ENCODE measurements at regions not wholly inside any gene's neighbourhood (a gene's known extent, or its start where the extent isn't known, plus 50 kb on each side); places are given as distances from the start of the nearest gene placed in this dataset.
A peak's percentile ranks its signal among the peaks of the same experiment; 100 is the strongest.

DNA sequence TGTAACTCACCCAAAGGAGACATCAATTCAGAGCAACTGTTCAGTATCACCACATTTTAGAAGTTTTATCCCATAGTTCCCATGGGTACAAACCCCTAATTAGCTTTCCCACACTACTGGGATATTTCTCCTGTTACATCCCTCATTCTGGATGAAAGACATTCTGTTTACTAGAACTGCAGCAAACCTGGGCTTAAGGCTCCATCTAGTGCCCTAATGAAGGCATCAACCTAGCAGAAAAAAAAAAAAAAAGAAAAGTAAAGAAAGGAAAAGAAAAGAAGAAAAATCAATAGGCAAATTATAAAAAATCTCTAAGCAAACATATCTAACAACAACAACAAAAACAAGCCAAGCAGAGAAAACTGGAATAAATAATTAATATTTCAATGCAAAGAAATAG lies 133.7 kb upstream of the CPXCR1 start:
- Histone ChIP-seq H3K4me2 (no peak overlapping the region), H3K27ac (no peak overlapping the region), H3K36me3 (no peaks in the 10 kb centered on the region), H3K9ac (no peak overlapping the region), H3K9me3 (replicated peaks in 1 of 11) (no peaks in the 10 kb centered on the region), H3K4me1 (no peaks in the 10 kb centered on the region), H3K4me3 (no peak overlapping the region), H4K20me1 (peaks cover 0 to 3% (median 0%) of the 10 kb centered on the region in 11 experiments; a peak in 1 of 22 replicates), H3K27me3 (peaks cover 51 to 95% (median 83%) of the 10 kb centered on the region in 11 experiments)
- TF ChIP-seq Cebpa-rat (IDR thresholded peaks at IDR 0.05) = no peak

- H3K4me3 ChIP-seq = no peak overlapping the region
- TF ChIP-seq Cebpa-rat (IDR thresholded peaks at IDR 0.05) = no peak
- no peaks in the 10 kb centered on the region for H3K4me1 ChIP-seq
- H3K27ac ChIP-seq = no peak overlapping the region
- H3K4me2 ChIP-seq = no peak overlapping the region
- no peak overlapping the region for H3K9ac ChIP-seq
- H3K9me3 ChIP-seq (replicated peaks in 1 of 11) = no peaks in the 10 kb centered on the region
- peaks cover 32 to 90% (median 77%) of the 10 kb centered on the region in 11 experiments; a peak in 21 of 22 replicates for H3K27me3 ChIP-seq
- H3K36me3 ChIP-seq = no peaks in the 10 kb centered on the region
- H4K20me1 ChIP-seq = peaks cover 0 to 6% (median 0%) of the 10 kb centered on the region in 11 experiments; a peak in 1 of 22 replicates
Observed at GRCh38 chrX:88621278-88621677, 125.7 kb upstream of the CPXCR1 start.

DNA sequence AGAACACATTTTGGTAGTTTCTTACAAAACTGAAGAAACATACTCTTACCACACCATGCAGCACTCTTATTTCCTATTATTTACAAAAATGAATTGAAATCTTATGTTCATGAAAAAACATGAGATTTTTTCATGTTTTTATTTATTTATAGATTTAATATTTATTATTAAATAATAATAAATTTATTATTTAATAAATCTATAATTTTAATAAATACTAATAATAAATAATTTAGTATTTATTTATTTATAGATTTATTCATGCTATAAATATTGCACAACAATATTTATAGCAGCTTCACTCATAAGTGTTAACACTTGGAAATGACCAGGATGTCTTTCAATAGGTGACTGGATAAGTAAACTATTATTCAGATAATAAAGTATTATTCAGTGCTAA lies 91.6 kb upstream of the CPXCR1 start:
- Histone ChIP-seq H3K36me3 (no peaks in the 10 kb centered on the region), H3K4me2 (no peak overlapping the region), H3K4me1 (0 out of 20 replicates have a peak, but pooled peaks cover 0 to 2% (median 0%) of the 10 kb centered on the region in 10 experiments), H3K9me3 (replicated peaks in 1 of 11) (no peaks in the 10 kb centered on the region; a peak in 2 of 22 replicates), H3K4me3 (no peak overlapping the region), H3K27me3 (peaks cover 54 to 96% (median 89%) of the 10 kb centered on the region in 11 experiments; a peak in 21 of 22 replicates), H3K27ac (no peak overlapping the region), H4K20me1 (no peaks in the 10 kb centered on the region; a peak in 1 of 22 replicates), H3K9ac (no peak overlapping the region)
- no peak for TF ChIP-seq Cebpa-rat (IDR thresholded peaks at IDR 0.05)

DNA sequence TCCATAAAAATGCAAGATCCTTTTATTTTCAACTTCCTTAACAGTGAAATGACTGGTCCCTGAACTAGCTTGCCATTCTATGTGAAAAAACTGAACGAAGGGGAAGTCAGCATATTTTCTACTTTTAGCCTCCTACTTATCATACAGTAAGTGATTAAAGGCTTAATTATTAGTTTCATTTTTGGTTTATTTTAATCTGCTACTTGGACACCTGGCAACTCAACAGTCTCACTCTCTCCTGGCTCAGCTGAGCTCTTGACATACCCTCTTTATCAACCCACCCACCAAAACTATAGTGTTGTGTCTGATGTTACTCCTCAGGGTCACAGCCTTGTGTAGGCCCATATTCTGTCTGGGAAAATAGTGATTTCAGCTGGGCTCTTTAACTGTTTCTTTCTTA lies 86.2 kb upstream of the CPXCR1 start:
- H3K9me3 ChIP-seq (replicated peaks in 1 of 11) = no peaks in the 10 kb centered on the region; a peak in 2 of 22 replicates
- no peak for TF ChIP-seq Cebpa-rat (IDR thresholded peaks at IDR 0.05)
- H3K4me2 ChIP-seq = peak overlapping the region in 1 of 11 experiments; percentile 21; a peak in 2 of 22 replicates
- H3K27me3 ChIP-seq = peaks cover 54 to 96% (median 80%) of the 10 kb centered on the region in 11 experiments; a peak in 21 of 22 replicates
- H3K36me3 ChIP-seq = no peaks in the 10 kb centered on the region
- no peak overlapping the region for H3K4me3 ChIP-seq
- no peaks in the 10 kb centered on the region; a peak in 1 of 22 replicates for H4K20me1 ChIP-seq
- H3K4me1 ChIP-seq = 0 out of 20 replicates have a peak, but pooled peaks cover 0 to 4% (median 0%) of the 10 kb centered on the region in 10 experiments
- H3K9ac ChIP-seq = no peak overlapping the region
- no peak overlapping the region for H3K27ac ChIP-seq

- no peaks in the 10 kb centered on the region for H3K36me3 ChIP-seq
- no peak overlapping the region for H3K27ac ChIP-seq
- H3K9ac ChIP-seq = no peak overlapping the region
- no peak overlapping the region for H3K4me2 ChIP-seq
- H3K4me1 ChIP-seq = no peaks in the 10 kb centered on the region
- no peaks in the 10 kb centered on the region for H3K9me3 ChIP-seq (replicated peaks in 1 of 11)
- H3K4me3 ChIP-seq = no peak overlapping the region
- H4K20me1 ChIP-seq = no peaks in the 10 kb centered on the region
- peaks cover 27 to 89% (median 74%) of the 10 kb centered on the region in 11 experiments; a peak in 21 of 22 replicates for H3K27me3 ChIP-seq
- TF ChIP-seq Cebpa-rat (IDR thresholded peaks at IDR 0.05) = no peak
Observed at GRCh38 chrX:88672261-88672660, 74.8 kb upstream of the CPXCR1 start.

Measured in BLaER1 treated with 17β-estradiol and CSF1 and Interleukin-3, amounts not matched to agents 10 nM and 100 nM (cell line).